ENCODE measurements at regions not wholly inside any gene's neighbourhood (a gene's known extent, or its start where the extent isn't known, plus 50 kb on each side); places are given as distances from the start of the nearest gene placed in this dataset.
A peak's percentile ranks its signal among the peaks of the same experiment; 100 is the strongest.

GRCh38 chr14:76551906-76552305 is 176.0 kb downstream of the ESRRB start:
- no peak for DNase-seq

- DNase-seq: no peak
Observed at GRCh38 chr14:76564471-76565422, 188.8 kb downstream of the ESRRB start.

- DNase-seq: no peak
Observed at GRCh38 chr14:76566439-76566838, 190.5 kb downstream of the ESRRB start.

- DNase-seq: no peak
Observed at GRCh38 chr14:76574416-76575095, 186.7 kb upstream of the VASH1 start.

- DNase-seq: no peak
Observed at GRCh38 chr14:76575108-76575507, 186.2 kb upstream of the VASH1 start.

- DNase-seq: peak; percentile 61
Observed at GRCh38 chr14:76576047-76576741, 185.1 kb upstream of the VASH1 start.

GRCh38 chr14:76577090-76577489 is 184.2 kb upstream of the VASH1 start:
- no peak for DNase-seq

- no peak for DNase-seq
Observed at GRCh38 chr14:76577837-76578236, 183.4 kb upstream of the VASH1 start.

- no peak for DNase-seq
Observed at GRCh38 chr14:76580399-76580798, 180.9 kb upstream of the VASH1 start.

- DNase-seq: no peak
Observed at GRCh38 chr14:76580967-76581366, 180.3 kb upstream of the VASH1 start.

GRCh38 chr14:76581592-76581991 is 179.7 kb upstream of the VASH1 start:
- DNase-seq: no peak

GRCh38 chr14:76582447-76582846 is 178.8 kb upstream of the VASH1 start:
- DNase-seq: no peak

- no peak for DNase-seq
Observed at GRCh38 chr14:76583174-76583573, 178.1 kb upstream of the VASH1 start.

GRCh38 chr14:76583805-76584204 is 177.5 kb upstream of the VASH1 start:
- no peak for DNase-seq

- DNase-seq: peak; percentile 13
Observed at GRCh38 chr14:76584271-76584702, 177.0 kb upstream of the VASH1 start.

GRCh38 chr14:76585616-76586015 is 175.7 kb upstream of the VASH1 start:
- no peak for DNase-seq

- no peak for DNase-seq
Observed at GRCh38 chr14:76589246-76589645, 172.0 kb upstream of the VASH1 start.

- DNase-seq: no peak
Observed at GRCh38 chr14:76591266-76591665, 170.0 kb upstream of the VASH1 start.

GRCh38 chr14:76595266-76595665 is 166.0 kb upstream of the VASH1 start:
- no peak for DNase-seq

GRCh38 chr14:76597387-76597786 is 163.9 kb upstream of the VASH1 start:
- DNase-seq: no peak

- DNase-seq: no peak
Observed at GRCh38 chr14:76599141-76599540, 162.1 kb upstream of the VASH1 start.

GRCh38 chr14:76599559-76600287 is 161.5 kb upstream of the VASH1 start:
- DNase-seq: no peak

- DNase-seq: no peak
Observed at GRCh38 chr14:76603713-76604112, 157.6 kb upstream of the VASH1 start.
